K562 (cell line): ENCODE measurements at regions not wholly inside any gene's neighbourhood (a gene's known extent, or its start where the extent isn't known, plus 50 kb on each side); places are given as distances from the start of the nearest gene placed in this dataset.

Source experiments
- ATAC-seq: fragments of 200-7000 bp; cut with Tn5 transposase; 3 replicates; pipeline ENCODE4 v1.9.1; 2020; ENCODE audit warnings: moderate library complexity
- BruUV-seq: library from RNA; stranded (reverse); fragments of 400-500 nt; replicated peaks from 2 replicates; lab custom pipeline; 2021; lab: Mats Ljungman, UMichigan
- CTCF ChIA-PET: fragments of 300-600 bp; formaldehyde crosslinking; extraction: SDS; loops from one replicate; lab custom pipeline; 2021; ENCODE audit warnings: low intra/inter-chr PET ratio; lab: Yijun Ruan, JAX
- POLR2A ChIA-PET: fragments of 300-600, 350-650 bp; sonication (Branson Sonifier 250); formaldehyde crosslinking; extraction: SDS; loops from one replicate; lab custom pipeline; 2021; ENCODE audit warnings: antibody characterized with exemption, inconsistent platforms; lab: Yijun Ruan, JAX
- DNase-seq, 4 experiments: peaks; one replicate each; pipeline versions ENCODE4 v3.0.0 to v3.0.0-alpha.2; 2011 to 2018; ENCODE audit warnings: low spot score in 3 of 4, mixed read lengths in 3 of 4; ENCODE audit errors: extremely low read depth in 1 of 4
- FAIRE-seq: peaks from 2 replicates; lab custom pipeline; 2011; peaks lifted over from hg19 to GRCh38; lab: Jason Lieb, UNC
- H2AFZ ChIP-seq: 2 replicates; pipeline ENCODE4 v1.6.0; 2011; ENCODE audit warnings: low read depth, low read length, control low read depth, inconsistent platforms
- H3K27ac ChIP-seq: fragments of 200-600 bp; 3 replicates; pipeline ENCODE4 v1.8.0; 2011; ENCODE audit warnings: low read depth, mild to moderate bottlenecking, control low read depth, inconsistent platforms, low read length, moderate library complexity, mixed read lengths; ENCODE audit errors: extremely low read depth
- H3K27me3 ChIP-seq, 2 experiments: fragments of 300-600 bp in 1 of 2; 2 replicates in 1 of 2; 3 replicates in 1 of 2; pipeline versions ENCODE4 v1.6.0 to v1.8.0; 2011; ENCODE audit warnings: inconsistent platforms in 2 of 2, low read length in 2 of 2, mild to moderate bottlenecking in 1 of 2, mixed read lengths in 1 of 2, moderate library complexity in 1 of 2; ENCODE audit not compliant: control insufficient read depth in 2 of 2, insufficient read depth in 2 of 2
- H3K36me3 ChIP-seq: fragments of 300-600 bp; 3 replicates; pipeline ENCODE4 v1.8.0; 2011; ENCODE audit warnings: mild to moderate bottlenecking, low read length, inconsistent platforms; ENCODE audit not compliant: control insufficient read depth, insufficient read depth
- H3K4me1 ChIP-seq, 2 experiments: fragments of 200-600 bp in 1 of 2; replicated peaks in 1 of 2; 2 replicates in 1 of 2; 3 replicates in 1 of 2; pipeline versions ENCODE4 v1.5.1 to v1.8.0; 2011; ENCODE audit warnings: inconsistent platforms in 2 of 2, low read length in 2 of 2, mild to moderate bottlenecking in 1 of 2, mixed read lengths in 1 of 2, moderate library complexity in 1 of 2; ENCODE audit not compliant: control insufficient read depth in 2 of 2, insufficient read depth in 2 of 2
- H3K4me2 ChIP-seq: 2 replicates; pipeline ENCODE4 v1.6.1; 2011; ENCODE audit warnings: low read length, control low read depth, inconsistent platforms, mixed read lengths; ENCODE audit not compliant: insufficient read depth
- H3K4me3 ChIP-seq: fragments of 200-600 bp; sonication (generic), shearing (Covaris generic); 2 replicates; pipeline ENCODE4 v1.5.1; 2016; ENCODE audit warnings: control low read depth, inconsistent platforms
- H3K79me2 ChIP-seq: fragments of 200-600 bp; 3 replicates; pipeline ENCODE4 v1.8.0; 2011; ENCODE audit warnings: low read length, inconsistent platforms; ENCODE audit not compliant: control insufficient read depth, insufficient read depth
- H3K9ac ChIP-seq, 2 experiments: 2 replicates each; pipeline versions ENCODE4 v1.6.0 to v1.6.1; 2011; ENCODE audit warnings: low read depth in 2 of 2, low read length in 2 of 2, control low read depth in 1 of 2, inconsistent platforms in 1 of 2, mild to moderate bottlenecking in 1 of 2, mixed read lengths in 1 of 2; ENCODE audit not compliant: insufficient read depth in 1 of 2
- H3K9me1 ChIP-seq: one replicate; pipeline ENCODE4 v1.6.0; 2011; ENCODE audit warnings: inconsistent platforms, mild to moderate bottlenecking, low read length, moderate library complexity; ENCODE audit not compliant: control insufficient read depth, insufficient read depth
- H3K9me3 ChIP-seq: replicated peaks from 2 replicates; pipeline ENCODE4 v1.5.1; 2011; ENCODE audit warnings: low read depth, low read length, inconsistent platforms; ENCODE audit not compliant: control insufficient read depth, insufficient read depth
- H4K20me1 ChIP-seq: replicated peaks from 2 replicates; pipeline ENCODE4 v1.6.1; 2011; ENCODE audit warnings: low read length, inconsistent platforms, mixed read lengths; ENCODE audit not compliant: control insufficient read depth, insufficient read depth
- FOXJ2 ChIP-seq: fragments of 200-800 bp; sonication (Bioruptor generic); IDR thresholded peaks from 2 replicates; pipeline ENCODE4 v1.6.1; 2016; ENCODE audit warnings: missing genetic modification characterization, missing compliant biosample characterization
- NONO ChIP-seq, 2 experiments: fragments of 200-400 bp in 1 of 2; fragments of 450-650 bp in 1 of 2; formaldehyde crosslinking in 1 of 2; IDR thresholded peaks; 2 replicates each; pipeline ENCODE4 v1.6.1; 2017; ENCODE audit warnings: low read depth in 2 of 2, mild to moderate bottlenecking in 2 of 2, moderate library complexity in 2 of 2, low read length in 1 of 2
- PHF8 ChIP-seq: fragments of 200-600 bp; sonication (generic); IDR thresholded peaks from 2 replicates; pipeline ENCODE4 v1.6.1; 2012; ENCODE audit warnings: mixed run types, mild to moderate bottlenecking, inconsistent platforms, low read length, moderate library complexity, borderline replicate concordance
- WHSC1 ChIP-seq: IDR thresholded peaks from one replicate; pipeline ENCODE4 v1.6.1; 2012; ENCODE audit warnings: low read length, control low read depth, inconsistent platforms
- ZNF717 ChIP-seq: fragments of 250-450 bp; sonication (Bioruptor Pico); IDR thresholded peaks from 2 replicates; pipeline ENCODE4 v1.5.0; 2021
- in situ Hi-C: fragments of 300-500 bp; cut with MboI; formaldehyde crosslinking; loops from 4 replicates; pipeline ENCODE4 v1.15.0; 2018; ENCODE audit warnings: inconsistent platforms, mixed read lengths
- intact Hi-C: fragments of 100-400 bp; cut with micrococcal nuclease; formaldehyde crosslinking; loops from 2 replicates; pipeline ENCODE4 v1.14.2; 2022
- TF ChIP-seq, protein P1 (sequence below): sonication (generic); formaldehyde crosslinking; IDR thresholded peaks from 2 replicates; pipeline ENCODE4 v1.8.1; 2023; ENCODE audit warnings: mild to moderate bottlenecking, missing genetic modification reagents
- TF ChIP-seq, protein P2 (sequence below): fragments of 450-650 bp; IDR thresholded peaks from 2 replicates; pipeline ENCODE4 v1.6.1; 2018; ENCODE audit not compliant: partially characterized antibody
- TF ChIP-seq, protein P3 (sequence below): sonication (generic); formaldehyde crosslinking; IDR thresholded peaks from 2 replicates; pipeline ENCODE4 v1.5.0; 2020; ENCODE audit warnings: missing genetic modification reagents

DNA sequence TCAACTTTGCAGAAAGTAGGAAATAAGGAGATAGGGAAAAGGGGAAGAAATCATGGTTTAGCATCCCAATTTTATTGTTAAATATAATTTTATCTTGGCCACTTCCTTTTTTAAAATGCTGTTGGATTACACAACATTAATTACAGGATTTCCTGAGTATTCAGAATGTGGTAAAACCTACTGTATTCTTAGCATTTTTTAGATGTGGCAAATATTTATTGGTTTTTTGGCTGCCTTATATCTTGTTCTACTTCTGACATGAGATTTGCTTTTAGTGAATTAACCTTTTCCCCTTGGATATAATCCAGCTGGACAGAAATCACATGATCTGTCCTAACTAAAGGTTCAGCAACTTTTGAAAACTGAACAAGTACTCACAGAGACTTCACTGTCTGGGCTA, 104.9 kb downstream of the PTGS2 start:
- Histone ChIP-seq H3K27ac (no peak overlapping the region), H3K9me1 (no peaks in the 10 kb centered on the region), H3K36me3 (no peaks in the 10 kb centered on the region), H2AFZ (no peak overlapping the region), H3K4me1 (no peaks in the 10 kb centered on the region), H3K9ac (no peak overlapping the region), H3K9me3 (no peaks in the 10 kb centered on the region; the same call in 1 of the 2 replicates), H3K4me3 (no peak overlapping the region), H3K79me2 (no peaks in the 10 kb centered on the region), H3K4me2 (no peak overlapping the region), H3K27me3 (no peaks in the 10 kb centered on the region), H4K20me1 (no peaks in the 10 kb centered on the region)
- ChIA-PET CTCF (no interaction called here), POLR2A (interaction anchor here (1.0 kb wide), 1 partner anchor 19 kb away, joined by 3 read pairs; no protein-coding TSS in a partner anchor)
- BruUV-seq = no TSS peak
- TF ChIP-seq ZNF717 (no peak), NONO (IDR thresholded peaks at IDR 0.05; ENCODE audit: low read depth in 2 of 2, low read length in 1 of 2) (no peak), FOXJ2 (tag) (no peak), PHF8 (no peak), WHSC1 (no peak)
- TF ChIP-seq, protein P1, sequence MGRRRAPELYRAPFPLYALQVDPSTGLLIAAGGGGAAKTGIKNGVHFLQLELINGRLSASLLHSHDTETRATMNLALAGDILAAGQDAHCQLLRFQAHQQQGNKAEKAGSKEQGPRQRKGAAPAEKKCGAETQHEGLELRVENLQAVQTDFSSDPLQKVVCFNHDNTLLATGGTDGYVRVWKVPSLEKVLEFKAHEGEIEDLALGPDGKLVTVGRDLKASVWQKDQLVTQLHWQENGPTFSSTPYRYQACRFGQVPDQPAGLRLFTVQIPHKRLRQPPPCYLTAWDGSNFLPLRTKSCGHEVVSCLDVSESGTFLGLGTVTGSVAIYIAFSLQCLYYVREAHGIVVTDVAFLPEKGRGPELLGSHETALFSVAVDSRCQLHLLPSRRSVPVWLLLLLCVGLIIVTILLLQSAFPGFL (CRISPR knock-in tag) = no peak
- TF ChIP-seq, protein P2, sequence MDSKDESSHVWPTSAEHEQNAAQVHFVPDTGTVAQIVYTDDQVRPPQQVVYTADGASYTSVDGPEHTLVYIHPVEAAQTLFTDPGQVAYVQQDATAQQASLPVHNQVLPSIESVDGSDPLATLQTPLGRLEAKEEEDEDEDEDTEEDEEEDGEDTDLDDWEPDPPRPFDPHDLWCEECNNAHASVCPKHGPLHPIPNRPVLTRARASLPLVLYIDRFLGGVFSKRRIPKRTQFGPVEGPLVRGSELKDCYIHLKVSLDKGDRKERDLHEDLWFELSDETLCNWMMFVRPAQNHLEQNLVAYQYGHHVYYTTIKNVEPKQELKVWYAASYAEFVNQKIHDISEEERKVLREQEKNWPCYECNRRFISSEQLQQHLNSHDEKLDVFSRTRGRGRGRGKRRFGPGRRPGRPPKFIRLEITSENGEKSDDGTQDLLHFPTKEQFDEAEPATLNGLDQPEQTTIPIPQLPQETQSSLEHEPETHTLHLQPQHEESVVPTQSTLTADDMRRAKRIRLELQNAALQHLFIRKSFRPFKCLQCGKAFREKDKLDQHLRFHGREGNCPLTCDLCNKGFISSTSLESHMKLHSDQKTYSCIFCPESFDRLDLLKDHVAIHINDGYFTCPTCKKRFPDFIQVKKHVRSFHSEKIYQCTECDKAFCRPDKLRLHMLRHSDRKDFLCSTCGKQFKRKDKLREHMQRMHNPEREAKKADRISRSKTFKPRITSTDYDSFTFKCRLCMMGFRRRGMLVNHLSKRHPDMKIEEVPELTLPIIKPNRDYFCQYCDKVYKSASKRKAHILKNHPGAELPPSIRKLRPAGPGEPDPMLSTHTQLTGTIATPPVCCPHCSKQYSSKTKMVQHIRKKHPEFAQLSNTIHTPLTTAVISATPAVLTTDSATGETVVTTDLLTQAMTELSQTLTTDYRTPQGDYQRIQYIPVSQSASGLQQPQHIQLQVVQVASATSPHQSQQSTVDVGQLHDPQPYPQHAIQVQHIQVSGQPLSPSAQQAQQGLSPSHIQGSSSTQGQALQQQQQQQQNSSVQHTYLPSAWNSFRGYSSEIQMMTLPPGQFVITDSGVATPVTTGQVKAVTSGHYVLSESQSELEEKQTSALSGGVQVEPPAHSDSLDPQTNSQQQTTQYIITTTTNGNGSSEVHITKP = no peak
- TF ChIP-seq, protein P3, sequence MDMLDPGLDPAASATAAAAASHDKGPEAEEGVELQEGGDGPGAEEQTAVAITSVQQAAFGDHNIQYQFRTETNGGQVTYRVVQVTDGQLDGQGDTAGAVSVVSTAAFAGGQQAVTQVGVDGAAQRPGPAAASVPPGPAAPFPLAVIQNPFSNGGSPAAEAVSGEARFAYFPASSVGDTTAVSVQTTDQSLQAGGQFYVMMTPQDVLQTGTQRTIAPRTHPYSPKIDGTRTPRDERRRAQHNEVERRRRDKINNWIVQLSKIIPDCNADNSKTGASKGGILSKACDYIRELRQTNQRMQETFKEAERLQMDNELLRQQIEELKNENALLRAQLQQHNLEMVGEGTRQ (CRISPR knock-in tag) = no peak
- intact Hi-C loops (no loop called here), in situ Hi-C loops (no loop called here)
- DNase-seq (no peak), FAIRE-seq (no peak), ATAC-seq (no peak)
